Type B pancreatic cell (in vitro differentiated cells): ENCODE measurements at regions not wholly inside any gene's neighbourhood (a gene's known extent, or its start where the extent isn't known, plus 50 kb on each side); places are given as distances from the start of the nearest gene placed in this dataset.

ENCODE experiments used
- DNase-seq: peaks from one replicate; pipeline ENCODE4 v3.0.0; 2021; ENCODE audit warnings: mixed read lengths; ENCODE audit not compliant: unreplicated experiment; ENCODE audit errors: extremely low spot score
- H3K27ac Mint-ChIP-seq: 2 replicates; pipeline ENCODE4 v1.8.0; 2021; ENCODE audit warnings: mild to moderate bottlenecking, mixed read lengths
- H3K27me3 Mint-ChIP-seq: 2 replicates; pipeline ENCODE4 v1.8.0; 2021; ENCODE audit warnings: mixed read lengths
- H3K36me3 Mint-ChIP-seq: 2 replicates; pipeline ENCODE4 v1.8.0; 2021; ENCODE audit warnings: mixed read lengths
- H3K4me1 Mint-ChIP-seq: one replicate; pipeline ENCODE4 v1.8.0; 2021; ENCODE audit warnings: mixed read lengths; ENCODE audit not compliant: unreplicated experiment
- H3K4me3 Mint-ChIP-seq: 2 replicates; pipeline ENCODE4 v1.8.0; 2021; ENCODE audit warnings: mild to moderate bottlenecking, mixed read lengths
- H3K9me3 Mint-ChIP-seq: 2 replicates; pipeline ENCODE4 v1.8.0; 2021; ENCODE audit warnings: mixed read lengths
- CTCF ChIP-seq: fragments of 200-600 bp; sonication (generic); conservative IDR thresholded peaks from 2 replicates; pipeline ENCODE4 v1.5.0; 2021; ENCODE audit warnings: antibody characterized with exemption, mild to moderate bottlenecking

- Mint-ChIP-seq H3K4me3 (no peak overlapping the region), H3K36me3 (no peaks in the 10 kb centered on the region), H3K27me3 (no peaks in the 10 kb centered on the region), H3K9me3 (no peaks in the 10 kb centered on the region), H3K27ac (no peak overlapping the region), H3K4me1 (no peaks in the 10 kb centered on the region)
- TF ChIP-seq CTCF, result no peak
- no peak for DNase-seq
Observed at GRCh38 chr5:60346393-60346792, 353.6 kb downstream of the DEPDC1B start.

- H3K36me3 Mint-ChIP-seq, result no peaks in the 10 kb centered on the region
- no peaks in the 10 kb centered on the region for H3K4me1 Mint-ChIP-seq
- no peak overlapping the region for H3K27ac Mint-ChIP-seq
- no peaks in the 10 kb centered on the region for H3K27me3 Mint-ChIP-seq
- no peak overlapping the region for H3K4me3 Mint-ChIP-seq
- no peak for TF ChIP-seq CTCF
- H3K9me3 Mint-ChIP-seq, result no peaks in the 10 kb centered on the region
- DNase-seq, result no peak
Observed at GRCh38 chr5:60343102-60343501, 356.9 kb downstream of the DEPDC1B start.

GRCh38 chr5:60340965-60341471 is 358.9 kb downstream of the DEPDC1B start:
- TF ChIP-seq CTCF, result no peak
- Mint-ChIP-seq H3K4me1 (no peaks in the 10 kb centered on the region), H3K27ac (no peak overlapping the region), H3K36me3 (no peaks in the 10 kb centered on the region), H3K27me3 (no peaks in the 10 kb centered on the region), H3K4me3 (no peak overlapping the region), H3K9me3 (no peaks in the 10 kb centered on the region)
- no peak for DNase-seq

GRCh38 chr5:60340326-60340725 is 359.6 kb downstream of the DEPDC1B start:
- no peak for TF ChIP-seq CTCF
- Mint-ChIP-seq H3K4me1 (no peaks in the 10 kb centered on the region), H3K27me3 (no peaks in the 10 kb centered on the region), H3K4me3 (no peak overlapping the region), H3K36me3 (no peaks in the 10 kb centered on the region), H3K27ac (no peak overlapping the region), H3K9me3 (no peaks in the 10 kb centered on the region)
- DNase-seq, result no peak

GRCh38 chr5:60339691-60340201 is 360.2 kb downstream of the DEPDC1B start:
- Mint-ChIP-seq H3K27me3 (no peaks in the 10 kb centered on the region), H3K4me3 (no peak overlapping the region), H3K36me3 (no peaks in the 10 kb centered on the region), H3K4me1 (no peaks in the 10 kb centered on the region), H3K9me3 (no peaks in the 10 kb centered on the region), H3K27ac (no peak overlapping the region)
- no peak for TF ChIP-seq CTCF
- DNase-seq, result no peak

- no peak for DNase-seq
- no peaks in the 10 kb centered on the region for H3K4me1 Mint-ChIP-seq
- no peaks in the 10 kb centered on the region for H3K9me3 Mint-ChIP-seq
- H3K27me3 Mint-ChIP-seq, result no peaks in the 10 kb centered on the region
- no peaks in the 10 kb centered on the region for H3K36me3 Mint-ChIP-seq
- no peak for TF ChIP-seq CTCF
- no peak overlapping the region for H3K4me3 Mint-ChIP-seq
- H3K27ac Mint-ChIP-seq, result no peak overlapping the region
Observed at GRCh38 chr5:60338846-60339245, 361.1 kb downstream of the DEPDC1B start.
